ENCODE measurements at regions not wholly inside any gene's neighbourhood (a gene's known extent, or its start where the extent isn't known, plus 50 kb on each side); places are given as distances from the start of the nearest gene placed in this dataset.
A peak's percentile ranks its signal among the peaks of the same experiment; 100 is the strongest.
"Not testable (repeated sequence)": the region's sequence is repeated elsewhere in the genome, so short reads cannot be mapped to it uniquely, and the experiment has no call there.

DNA sequence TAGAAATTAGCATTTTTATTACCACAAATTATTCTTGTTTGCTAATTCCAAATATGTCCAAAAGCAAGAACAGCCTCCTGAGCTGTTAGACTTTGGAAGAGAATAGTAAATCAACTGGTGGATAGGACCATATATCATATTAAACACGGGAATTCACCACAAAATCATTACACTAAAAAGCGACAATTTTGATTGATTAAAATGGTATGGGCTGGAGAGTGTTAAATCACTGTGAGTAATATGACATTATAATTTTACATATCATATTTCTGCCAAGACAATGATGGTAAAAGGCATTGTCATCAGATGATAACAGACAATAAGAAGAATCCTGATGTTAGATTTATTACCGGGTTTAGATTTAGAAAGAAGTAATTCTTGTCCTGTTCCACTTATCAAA lies 107.2 kb upstream of the ARRDC3 start:
- no peak for DNase-seq (ENCODE audit: low read depth)

DNA sequence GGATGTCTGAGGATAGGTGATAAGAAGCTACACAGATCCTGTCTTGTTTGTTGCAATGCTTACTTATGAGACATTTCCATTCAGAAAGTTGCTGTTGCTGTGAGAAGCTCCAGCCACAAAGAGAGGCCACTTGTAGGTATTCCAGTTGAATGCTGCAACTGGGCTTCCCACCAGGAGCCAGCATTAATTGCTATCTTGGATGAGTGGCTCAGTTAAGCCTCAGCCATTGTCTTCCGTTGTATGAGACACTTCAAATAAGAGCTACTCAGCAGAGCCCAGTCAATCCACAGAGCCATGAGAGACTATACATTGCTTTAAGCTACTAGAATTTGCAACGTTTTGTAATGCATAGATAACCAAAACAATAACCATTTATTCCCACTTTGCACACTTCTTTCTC lies 104.3 kb upstream of the ARRDC3 start:
- DNase-seq (ENCODE audit: low read depth), result no peak

DNA sequence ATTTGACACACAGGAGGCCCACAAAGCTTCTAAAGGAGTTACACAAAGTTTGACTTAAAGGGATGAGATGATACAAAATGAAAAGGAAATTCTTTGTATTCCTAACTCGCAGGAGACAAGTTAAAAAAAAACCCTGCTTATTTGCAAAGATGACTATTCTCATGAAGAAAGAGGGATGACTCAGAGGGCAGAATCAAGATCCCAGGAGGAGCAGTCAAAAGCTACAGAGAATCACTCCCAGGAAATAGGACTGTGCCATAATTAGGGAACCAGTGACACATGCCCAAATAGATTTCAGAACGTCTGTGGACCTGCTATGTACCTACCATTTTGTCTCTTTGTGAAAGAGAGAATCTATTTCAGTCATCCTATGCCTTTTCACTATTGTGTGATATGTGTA lies 103.5 kb upstream of the ARRDC3 start:
- DNase-seq (ENCODE audit: low read depth), result peak; percentile 14

DNA sequence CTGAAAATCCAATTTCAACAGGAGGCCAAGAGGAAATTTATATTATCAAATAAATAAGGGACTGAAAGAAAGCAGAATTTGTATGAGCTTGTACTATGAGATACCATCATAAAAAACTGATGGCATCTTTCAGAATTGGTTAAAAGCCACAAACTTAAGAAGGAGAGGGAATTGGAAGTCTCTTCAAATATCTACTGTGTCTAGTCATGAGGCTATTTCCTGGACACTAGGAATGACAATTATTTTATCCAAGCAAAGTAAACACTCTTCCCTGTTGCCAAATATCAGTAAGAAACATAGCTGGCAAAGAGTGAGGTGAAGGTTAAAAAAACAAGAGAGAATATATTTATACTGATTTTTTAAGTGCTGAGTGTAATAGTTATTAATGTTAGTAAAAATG lies 101.5 kb upstream of the ARRDC3 start:
- peak; percentile 3 for DNase-seq (ENCODE audit: low read depth)

DNA sequence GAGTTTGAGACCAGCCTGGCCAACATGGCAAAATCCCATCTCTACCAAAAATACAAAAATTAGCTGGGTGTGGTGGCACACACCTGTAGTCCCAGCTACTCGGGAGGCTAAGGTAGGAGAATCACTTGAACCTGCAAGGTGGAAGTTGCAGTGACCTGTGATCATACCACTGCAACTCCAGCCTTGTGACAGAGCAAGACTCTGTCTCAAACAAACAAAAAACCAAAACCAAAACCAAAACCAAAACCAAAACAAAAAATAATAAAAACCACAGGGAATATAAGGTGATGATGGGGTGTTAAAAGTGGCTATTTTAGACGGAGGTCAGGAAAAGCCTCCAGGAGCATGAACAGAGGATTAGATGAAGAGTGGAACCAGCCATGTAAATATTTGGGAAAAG lies 96.3 kb upstream of the ARRDC3 start:
- not testable (repeated sequence) for DNase-seq (ENCODE audit: low read depth)

DNA sequence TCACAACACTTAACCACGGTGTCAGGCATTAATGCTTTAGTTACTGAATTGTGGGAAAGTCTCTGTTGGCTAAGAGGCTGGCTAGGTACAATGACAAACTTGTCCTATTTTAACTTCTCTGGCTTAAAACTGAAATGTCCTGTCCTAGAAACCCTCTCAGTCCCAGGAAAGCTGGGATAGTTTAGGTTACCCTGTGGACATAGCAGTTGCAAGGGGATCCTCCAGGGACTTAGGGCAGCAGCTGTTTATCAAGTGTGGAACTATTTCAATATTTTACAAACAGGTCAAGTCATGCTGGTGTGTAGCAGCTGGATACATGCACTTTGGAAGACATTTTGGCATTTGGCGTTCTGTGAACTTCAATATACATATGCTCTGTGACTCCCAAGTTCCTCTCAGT lies 95.0 kb upstream of the ARRDC3 start:
- DNase-seq (ENCODE audit: low read depth), result no peak

DNA sequence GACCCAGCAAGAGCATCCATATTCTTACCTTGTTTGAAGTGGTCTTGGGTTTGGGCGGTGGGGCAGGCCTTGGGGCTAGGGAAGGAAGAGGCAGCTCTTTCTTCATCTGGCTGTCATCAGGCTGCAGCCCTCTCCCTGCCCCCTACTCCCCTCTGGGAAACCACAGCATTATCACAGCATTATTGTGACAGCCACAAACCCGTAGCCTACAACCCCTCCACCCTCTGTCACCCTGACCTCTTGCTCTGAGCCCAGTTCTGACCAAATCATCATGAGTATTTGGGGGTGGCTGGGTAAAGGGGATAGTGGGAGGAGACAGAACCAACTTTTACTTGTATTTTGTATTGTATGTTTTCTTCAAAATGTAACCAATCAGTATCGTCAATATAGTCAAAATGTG lies 94.3 kb upstream of the ARRDC3 start:
- no peak for DNase-seq (ENCODE audit: low read depth)

DNA sequence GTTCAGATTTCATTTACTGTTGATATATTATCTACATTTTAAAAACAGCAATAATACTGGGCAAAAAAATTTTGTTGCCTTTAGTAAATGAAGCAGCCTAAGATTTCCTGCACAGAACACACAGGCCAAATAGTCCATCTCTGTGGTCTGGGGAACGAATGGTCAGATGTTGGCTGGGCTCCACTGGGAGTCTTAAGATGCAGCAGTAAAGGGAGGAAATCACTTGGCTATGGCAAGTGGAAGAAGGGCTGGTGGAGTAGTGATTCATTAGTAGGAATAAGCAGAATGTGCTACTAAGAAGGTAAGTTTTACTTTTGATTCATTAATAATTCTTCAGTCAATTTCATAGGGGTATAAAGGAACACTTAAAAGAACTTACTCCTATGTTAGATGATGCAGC lies 91.1 kb upstream of the ARRDC3 start:
- DNase-seq (ENCODE audit: low read depth), result no peak

DNA sequence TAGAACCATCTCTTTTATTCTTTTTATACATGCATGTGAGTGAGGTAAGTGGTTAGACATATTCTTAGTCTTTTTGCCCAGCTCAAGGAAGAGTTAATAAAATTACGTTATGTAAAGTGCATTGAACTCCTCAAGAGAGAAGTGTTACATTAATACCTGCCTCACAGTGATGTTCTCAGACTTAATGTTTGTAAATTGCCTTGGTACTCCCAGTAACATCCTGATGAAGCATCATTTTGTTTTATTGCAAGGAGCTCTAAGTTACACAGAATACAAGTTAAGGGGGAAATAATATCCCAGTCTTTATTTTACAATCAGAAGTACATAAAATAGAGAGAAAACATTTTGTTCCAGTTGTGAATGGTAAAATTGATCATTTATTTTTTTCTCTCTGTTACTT lies 89.5 kb upstream of the ARRDC3 start:
- DNase-seq (ENCODE audit: low read depth), result no peak

DNA sequence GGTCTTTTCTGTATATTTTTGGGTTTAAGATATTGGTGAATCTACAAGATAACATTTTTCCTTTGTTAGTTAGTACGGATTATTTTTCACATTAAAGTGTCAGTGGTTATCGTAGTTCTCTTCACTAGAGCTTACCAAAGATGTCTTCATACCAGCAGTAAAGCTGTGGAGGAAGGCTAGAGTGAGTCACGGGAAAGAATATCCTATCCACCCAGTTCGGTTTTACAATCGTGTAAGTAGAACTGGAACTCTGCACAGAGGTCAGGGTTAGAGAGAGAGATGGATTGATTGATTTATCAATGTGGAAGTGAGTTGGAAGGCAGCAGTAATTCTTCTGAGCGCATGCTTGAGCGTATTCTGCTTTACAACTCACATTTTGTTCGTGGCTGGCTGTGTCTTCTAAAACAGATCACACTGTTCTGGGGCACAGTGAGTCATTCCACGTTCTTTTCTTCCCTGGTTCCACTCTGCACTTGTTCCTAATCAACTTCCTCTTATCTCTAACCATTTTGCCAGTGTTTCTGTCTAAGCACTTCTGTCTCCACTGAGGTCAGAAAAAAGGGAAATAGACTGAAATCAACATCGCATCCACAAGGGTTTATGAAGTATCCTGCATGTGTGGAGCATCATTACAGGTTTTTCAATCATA lies 86.5 kb upstream of the ARRDC3 start:
- DNase-seq (ENCODE audit: low read depth), result no peak

DNA sequence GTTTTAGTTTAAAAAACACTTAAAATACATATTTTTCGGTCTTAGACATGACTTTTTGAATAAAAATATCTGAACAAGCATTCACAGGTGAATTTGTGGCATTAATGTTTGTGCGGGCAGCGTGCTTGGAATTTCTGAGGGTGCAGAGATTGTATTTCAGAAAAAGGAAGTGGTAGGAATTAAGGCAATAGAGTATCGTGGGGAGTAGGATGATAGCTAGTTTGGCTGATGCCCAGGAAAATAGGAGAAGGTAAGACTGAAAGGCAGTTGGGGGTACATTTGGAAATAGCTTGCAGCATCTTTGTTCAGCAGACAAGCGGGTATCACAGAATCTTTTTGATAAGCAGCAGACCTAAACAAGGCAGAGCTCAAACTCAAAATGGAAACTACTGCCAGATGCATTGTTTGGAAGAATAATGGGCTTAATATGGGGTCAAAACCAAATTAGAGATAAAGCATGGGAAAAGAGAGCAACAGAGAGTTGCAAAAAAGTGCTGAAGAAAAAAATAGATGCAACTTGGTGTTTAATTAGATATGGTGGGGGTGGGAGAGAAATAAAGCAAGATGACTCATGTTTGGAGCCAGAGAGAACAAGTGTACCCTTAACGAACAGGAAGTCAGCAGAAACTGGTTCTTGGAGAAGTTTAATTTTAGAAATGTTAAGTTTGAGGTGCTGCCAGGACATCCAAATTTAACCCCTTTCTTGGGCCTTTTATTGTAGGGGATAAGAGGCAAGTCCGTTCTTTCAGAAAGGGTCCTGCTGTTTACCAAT lies 85.7 kb upstream of the ARRDC3 start:
- no peak for DNase-seq (ENCODE audit: low read depth)

DNA sequence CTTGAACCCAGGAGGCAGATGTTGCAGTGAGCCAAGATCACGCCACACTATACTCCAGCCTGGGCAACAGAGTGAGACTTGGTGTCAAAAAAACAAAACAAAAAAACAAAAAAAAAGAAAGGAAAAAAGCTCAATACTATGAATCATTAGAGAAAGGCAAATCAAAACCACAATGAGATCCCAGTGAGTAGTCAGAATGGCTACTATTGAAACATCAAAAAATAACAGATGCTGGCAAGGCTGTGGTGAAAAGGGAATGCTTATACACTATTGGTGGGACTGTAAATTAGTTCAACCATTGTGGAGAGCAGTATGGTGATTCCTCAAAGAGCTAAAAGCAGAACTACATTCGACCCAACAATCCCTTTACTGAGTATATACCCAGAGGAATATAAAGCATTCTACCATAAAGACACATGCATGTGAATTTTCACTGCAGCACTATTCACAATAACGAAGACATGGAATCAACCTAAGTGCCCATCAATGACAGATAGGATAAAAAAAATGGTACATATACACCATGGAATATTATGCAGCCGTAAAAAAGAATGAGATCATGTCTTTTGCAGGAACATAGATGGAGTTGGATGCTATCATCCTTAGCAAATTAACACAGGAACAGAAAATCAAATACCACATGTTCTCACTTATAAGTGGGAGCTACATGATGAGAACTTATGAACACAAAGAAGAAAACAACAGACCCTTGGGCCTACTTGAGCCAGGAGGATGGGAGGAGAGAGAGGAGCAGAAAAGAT lies 81.9 kb upstream of the ARRDC3 start:
- DNase-seq (ENCODE audit: low read depth), result no peak

DNA sequence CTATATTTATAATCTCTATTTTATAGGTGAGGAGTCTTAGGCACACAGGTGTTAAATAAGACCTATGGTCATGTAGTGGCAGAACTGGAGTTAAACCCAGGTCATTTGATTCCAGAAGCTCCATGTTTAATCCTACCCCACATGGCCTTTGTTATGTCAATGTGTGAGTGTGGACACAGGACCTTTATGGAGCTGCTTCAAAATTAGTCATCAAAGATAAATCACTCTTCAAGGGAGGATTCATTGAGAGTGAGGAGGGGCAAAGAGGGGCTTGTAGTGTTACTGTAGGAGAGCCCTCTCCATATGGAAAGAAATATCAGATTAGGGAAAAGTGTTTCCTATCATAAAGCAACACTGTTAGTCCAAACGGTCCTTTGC lies 74.6 kb upstream of the ARRDC3 start:
- no peak for DNase-seq (ENCODE audit: low read depth)

DNA sequence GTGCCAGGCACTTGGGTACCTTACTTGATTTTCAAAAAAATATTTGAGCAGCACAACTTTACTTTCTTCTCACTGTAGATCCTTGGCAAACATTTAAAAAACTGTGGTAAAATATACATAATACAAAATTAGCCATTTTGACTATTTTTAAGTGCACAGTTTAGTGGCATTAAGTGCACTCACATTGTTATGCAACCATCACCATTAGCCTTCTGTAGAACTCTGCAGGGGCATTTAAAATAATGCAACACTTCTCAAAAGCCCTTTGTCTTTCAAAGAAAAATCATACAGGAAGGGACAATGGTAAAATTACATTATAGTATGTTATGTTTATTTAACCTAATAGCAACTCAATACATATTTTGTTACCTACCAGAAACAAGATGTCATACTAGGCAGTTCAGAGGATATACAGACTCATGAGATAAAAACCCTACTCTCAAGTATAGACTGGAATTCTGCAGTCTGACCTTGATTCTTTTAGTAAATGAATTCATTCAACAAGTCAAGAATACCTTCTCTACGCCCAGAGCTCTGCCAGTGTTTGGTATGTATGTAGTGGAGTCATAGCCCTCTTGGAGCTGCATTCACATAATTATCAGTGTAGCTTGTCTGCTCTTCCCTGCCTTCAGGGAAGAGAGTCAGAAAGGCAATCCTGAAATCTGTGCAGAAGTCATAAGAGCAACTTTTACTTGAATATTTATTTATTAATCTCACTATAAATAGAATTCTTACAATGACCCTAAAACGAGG lies 74.0 kb upstream of the ARRDC3 start:
- no peak for DNase-seq (ENCODE audit: low read depth)

DNA sequence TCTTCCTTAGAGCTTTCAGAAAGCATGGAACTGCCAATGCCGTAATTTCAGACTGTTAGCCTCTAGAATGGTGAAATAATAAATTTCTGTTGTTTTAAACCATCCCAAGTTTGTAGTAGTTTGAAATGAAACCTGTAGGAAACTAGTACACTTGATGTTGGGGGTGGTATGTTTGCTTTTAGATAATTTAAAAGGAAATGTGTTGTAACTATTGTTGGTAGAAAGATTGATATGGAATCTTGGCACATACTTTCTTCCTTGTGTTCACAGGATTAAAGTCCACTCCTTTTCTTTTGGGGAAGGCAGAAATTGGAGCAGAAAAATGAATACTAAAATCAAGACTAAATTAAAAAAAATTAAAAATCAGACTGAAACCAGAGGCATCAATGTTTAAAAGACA lies 66.0 kb upstream of the ARRDC3 start:
- DNase-seq (ENCODE audit: low read depth), result no peak

DNA sequence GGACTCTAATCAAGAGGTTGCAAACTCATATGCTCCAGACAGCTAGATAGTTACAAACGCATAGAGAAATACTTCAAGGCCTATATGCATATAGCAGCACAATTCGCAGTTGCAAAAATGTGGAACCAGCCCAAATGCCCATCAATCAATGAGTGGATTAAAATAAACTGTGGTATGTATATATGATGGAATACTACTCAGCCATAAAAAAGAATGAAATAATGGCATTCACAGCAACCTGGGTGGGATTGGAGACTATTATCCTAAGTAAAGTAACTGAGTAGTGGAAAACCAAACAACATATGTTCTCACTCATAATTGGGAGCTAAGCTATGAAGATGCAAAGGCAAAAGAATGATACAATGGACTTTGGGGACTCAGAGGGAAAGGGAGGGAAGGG lies 65.0 kb upstream of the ARRDC3 start:
- not testable (repeated sequence) for DNase-seq (ENCODE audit: low read depth)

DNA sequence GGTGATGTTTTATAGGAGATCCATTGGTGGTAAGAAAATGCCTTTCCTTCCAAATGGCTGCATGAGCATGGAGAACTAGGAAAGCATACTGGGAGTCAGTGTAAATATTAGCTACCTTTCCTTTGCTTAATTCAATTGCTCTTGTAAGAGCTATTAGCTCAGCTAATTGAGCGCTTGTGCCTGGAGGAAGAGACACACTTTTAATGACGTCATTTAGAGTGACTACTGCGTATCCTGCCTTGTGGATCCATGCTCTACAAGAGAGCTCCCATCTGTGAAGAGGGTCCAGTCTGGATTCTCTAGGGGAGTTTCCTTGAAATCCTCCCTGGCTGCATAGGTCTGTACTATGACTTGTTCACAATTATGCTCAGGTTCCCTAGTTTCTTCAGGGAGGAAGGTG lies 63.8 kb upstream of the ARRDC3 start:
- DNase-seq (ENCODE audit: low read depth), result not testable (repeated sequence)

DNA sequence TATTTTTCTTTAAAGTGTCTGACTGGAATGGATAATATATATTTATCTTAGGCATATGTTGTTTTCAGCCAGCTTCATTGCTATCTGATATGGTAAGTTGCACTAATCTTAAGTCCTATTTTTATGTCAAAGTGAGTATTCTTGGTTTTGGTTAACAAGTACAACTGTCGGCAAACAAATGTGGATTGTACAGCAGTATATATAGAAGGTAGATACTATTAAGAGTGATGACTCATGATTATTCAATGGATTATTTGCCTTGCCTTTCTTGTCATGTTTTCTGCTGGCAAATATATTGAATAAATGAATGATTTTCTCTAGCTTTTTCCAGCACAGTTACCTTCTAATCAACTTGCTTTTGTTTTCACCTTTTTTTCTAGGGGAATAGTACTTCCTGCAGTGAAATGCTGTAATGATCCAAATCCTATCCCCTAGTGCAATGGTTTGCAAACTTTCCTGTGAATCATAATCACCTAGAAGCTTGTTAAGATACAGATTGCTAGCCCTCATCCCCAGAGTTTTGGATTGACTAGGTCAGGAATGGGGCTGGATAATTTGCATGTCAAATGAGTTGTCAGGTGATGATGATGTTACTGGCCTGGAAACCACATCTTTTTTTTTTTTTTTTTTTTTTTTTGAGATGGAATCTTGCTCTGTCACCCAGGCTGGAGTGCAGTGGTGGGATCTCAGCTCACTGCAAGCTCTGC lies 60.8 kb upstream of the ARRDC3 start:
- DNase-seq (ENCODE audit: low read depth), result no peak

DNA sequence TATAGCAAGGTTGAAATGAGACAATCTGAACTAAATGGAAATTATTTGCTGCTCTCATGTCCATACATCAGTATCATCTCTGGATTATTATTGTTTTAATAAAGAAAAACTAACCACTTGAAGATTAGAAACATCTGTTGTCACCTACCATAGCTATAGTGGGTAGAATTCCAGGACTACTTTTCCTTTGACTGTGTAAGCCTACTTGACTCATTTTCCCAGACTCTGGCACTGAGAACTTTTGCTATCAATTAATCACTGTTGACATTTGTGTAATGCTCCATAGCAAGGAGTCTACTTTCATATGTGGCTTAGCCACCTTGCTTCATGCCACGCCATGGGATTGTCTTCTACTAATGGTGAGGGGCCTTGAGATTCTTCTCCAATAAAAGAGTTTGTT lies 59.9 kb upstream of the ARRDC3 start:
- DNase-seq (ENCODE audit: low read depth), result peak; percentile 64

DNA sequence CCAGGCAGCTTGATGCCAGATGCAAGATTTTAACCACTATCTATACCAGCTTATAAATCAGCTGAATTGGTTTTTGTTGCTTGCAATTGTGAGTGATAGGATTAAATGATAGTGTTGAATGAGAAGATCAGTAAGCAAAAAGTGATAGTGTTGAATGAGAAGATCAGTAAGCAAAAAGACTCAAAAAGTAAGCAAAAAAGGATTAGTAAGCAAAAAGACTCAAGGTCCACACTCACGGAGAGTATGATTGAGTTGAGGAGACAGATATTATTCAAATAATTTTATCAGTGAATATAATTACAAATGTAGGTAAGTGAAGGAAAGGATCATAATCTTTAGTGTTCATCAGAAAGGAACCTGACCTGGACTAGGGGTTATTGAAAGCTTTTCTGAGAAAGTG lies 58.0 kb upstream of the ARRDC3 start:
- no peak for DNase-seq (ENCODE audit: low read depth)

DNA sequence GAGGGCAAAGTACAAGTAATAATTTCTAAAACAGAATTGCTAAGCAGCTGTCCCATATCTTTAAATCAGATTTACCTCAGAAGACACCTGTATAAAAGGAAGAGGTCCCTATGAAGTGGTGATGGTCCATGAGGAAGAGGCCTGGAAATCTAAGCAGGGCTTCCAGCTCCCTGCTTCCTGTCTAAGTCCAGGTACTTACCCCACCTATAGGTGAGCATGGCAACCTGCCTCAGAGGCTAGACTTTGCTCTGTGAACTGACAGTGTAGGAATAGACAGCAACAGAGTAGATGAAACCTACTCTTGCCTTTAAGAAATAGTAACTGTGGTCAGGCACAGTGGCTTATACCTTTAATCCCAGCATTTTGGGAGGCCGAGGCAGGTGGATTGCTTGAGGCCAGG lies 55.8 kb upstream of the ARRDC3 start:
- no peak for DNase-seq (ENCODE audit: low read depth)

DNA sequence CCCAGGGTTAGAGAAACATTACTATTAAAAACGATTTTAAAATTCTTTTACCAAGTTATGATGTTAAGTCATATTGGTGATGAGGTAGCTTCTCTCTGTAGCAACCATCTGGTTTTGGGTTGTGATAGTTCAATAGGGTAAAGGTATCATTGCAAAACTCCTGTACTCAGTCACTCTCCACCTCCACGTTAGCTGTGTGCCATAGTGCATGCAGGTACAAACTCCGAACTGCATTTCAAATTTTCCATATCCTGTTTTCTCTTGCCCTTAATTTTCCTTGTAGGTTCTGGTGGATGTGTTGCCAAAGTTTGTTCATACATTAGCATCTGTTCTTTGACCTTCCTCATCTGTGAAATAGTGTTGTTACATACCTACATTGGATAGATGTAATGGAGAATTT lies 53.1 kb upstream of the ARRDC3 start:
- no peak for DNase-seq (ENCODE audit: low read depth)
